Endothelial cell of umbilical vein (primary cell): ENCODE measurements at regions not wholly inside any gene's neighbourhood (a gene's known extent, or its start where the extent isn't known, plus 50 kb on each side); places are given as distances from the start of the nearest gene placed in this dataset.
"Not testable (repeated sequence)": the region's sequence is repeated elsewhere in the genome, so short reads cannot be mapped to it uniquely, and the experiment has no call there.

Experiments used
- BruUV-seq: library from RNA; stranded (reverse); fragments of 400-500 nt; replicated peaks from 2 replicates; lab custom pipeline; 2021; lab: Mats Ljungman, UMichigan
- CTCF ChIA-PET: fragments of 300-600, 350-600 bp; sonication (Branson Sonifier 250); formaldehyde crosslinking; loops from one replicate; lab custom pipeline; 2021; ENCODE audit warnings: antibody characterized with exemption, inconsistent platforms; lab: Charles Lee
- POLR2A ChIA-PET: fragments of 300-600, 350-600 bp; sonication (Branson Sonifier 250); formaldehyde crosslinking; loops from one replicate; lab custom pipeline; 2021; ENCODE audit warnings: antibody characterized with exemption, inconsistent platforms; lab: Charles Lee
- DNase-seq: peaks from one replicate; pipeline ENCODE4 v3.0.0-alpha.2; 2011; ENCODE audit warnings: low read depth, low spot score
- FAIRE-seq: peaks from 2 replicates; lab custom pipeline; 2011; peaks lifted over from hg19 to GRCh38; lab: Jason Lieb, UNC
- H2AFZ ChIP-seq: 2 replicates; pipeline ENCODE4 v1.6.0; 2012; ENCODE audit warnings: low read depth, low read length, control low read depth, inconsistent platforms
- H3K27ac ChIP-seq: 2 replicates; pipeline ENCODE4 v1.5.1; 2011; ENCODE audit warnings: low read depth, mild to moderate bottlenecking, control low read depth, low read length, moderate library complexity; ENCODE audit not compliant: insufficient read depth
- H3K27me3 ChIP-seq, 2 experiments: 2 replicates each; pipeline versions ENCODE4 v1.6.0 to v1.6.1; 2011; ENCODE audit warnings: low read length in 2 of 2, mixed read lengths in 1 of 2; ENCODE audit not compliant: control insufficient read depth in 2 of 2, insufficient read depth in 2 of 2
- H3K36me3 ChIP-seq, 2 experiments: 2 replicates in 1 of 2; 3 replicates in 1 of 2; pipeline ENCODE4 v1.5.1; 2011; ENCODE audit warnings: low read length in 2 of 2, mild to moderate bottlenecking in 1 of 2, moderate library complexity in 1 of 2; ENCODE audit not compliant: control insufficient read depth in 2 of 2, insufficient read depth in 2 of 2; ENCODE audit errors: extremely low read depth in 1 of 2
- H3K4me1 ChIP-seq: 3 replicates; pipeline ENCODE4 v1.5.1; 2011; ENCODE audit warnings: mild to moderate bottlenecking, low read length; ENCODE audit not compliant: control insufficient read depth, insufficient read depth; ENCODE audit errors: extremely low read depth
- H3K4me2 ChIP-seq: 2 replicates; pipeline ENCODE4 v1.6.1; 2011; ENCODE audit warnings: low read length, control low read depth, mixed read lengths; ENCODE audit not compliant: insufficient read depth
- H3K4me3 ChIP-seq, 3 experiments: fragments of 200-600 bp in 1 of 3; sonication (generic), shearing (Covaris generic) in 1 of 3; replicated peaks in 1 of 3; 2 replicates each; pipeline ENCODE4 v1.5.1; 2011 to 2016; ENCODE audit warnings: control low read depth in 3 of 3, low read length in 3 of 3, mild to moderate bottlenecking in 2 of 3, inconsistent platforms in 1 of 3, low read depth in 1 of 3, moderate library complexity in 1 of 3; ENCODE audit not compliant: insufficient read depth in 1 of 3
- H3K79me2 ChIP-seq: 2 replicates; pipeline ENCODE4 v1.6.0; 2012; ENCODE audit warnings: low read length, inconsistent platforms; ENCODE audit not compliant: control insufficient read depth, insufficient read depth
- H3K9ac ChIP-seq: replicated peaks from 2 replicates; pipeline ENCODE3; 2011; ENCODE audit warnings: low read length, control low read depth; ENCODE audit not compliant: insufficient read depth; ENCODE audit errors: extremely low read depth
- H3K9me1 ChIP-seq: replicated peaks from 3 replicates; pipeline ENCODE4 v1.6.0; 2011; ENCODE audit warnings: mild to moderate bottlenecking, low read length; ENCODE audit not compliant: control insufficient read depth, insufficient read depth; ENCODE audit errors: extremely low read depth
- H3K9me3 ChIP-seq: replicated peaks from 2 replicates; pipeline ENCODE4 v1.5.1; 2012; ENCODE audit warnings: low read length, inconsistent platforms; ENCODE audit not compliant: control insufficient read depth, insufficient read depth
- H4K20me1 ChIP-seq: replicated peaks from 2 replicates; pipeline ENCODE3; 2011; ENCODE audit warnings: mild to moderate bottlenecking, low read length; ENCODE audit not compliant: control insufficient read depth, insufficient read depth; ENCODE audit errors: extremely low read depth
- EZH2 ChIP-seq: IDR thresholded peaks from 2 replicates; pipeline ENCODE4 v1.6.1; 2012; ENCODE audit warnings: borderline replicate concordance, low read depth, mild to moderate bottlenecking, moderate library complexity, low read length, inconsistent platforms; ENCODE audit not compliant: severe bottlenecking
- FOS ChIP-seq: IDR thresholded peaks from 2 replicates; pipeline ENCODE4 v1.6.1; 2011; ENCODE audit warnings: mild to moderate bottlenecking, low read length, moderate library complexity, borderline replicate concordance; ENCODE audit not compliant: insufficient read depth
- JUN ChIP-seq: IDR thresholded peaks from 2 replicates; pipeline ENCODE4 v1.6.1; 2011; ENCODE audit warnings: borderline replicate concordance, low read depth; ENCODE audit not compliant: insufficient read length, insufficient read depth
- POLR2AphosphoS5 ChIP-seq: IDR thresholded peaks from 2 replicates; pipeline ENCODE4 v1.6.1; 2012; ENCODE audit warnings: low read depth, mild to moderate bottlenecking, control low read depth, low read length, moderate library complexity; ENCODE audit not compliant: insufficient read depth
- dilution Hi-C: fragments of 300-500 bp; cut with MboI; formaldehyde crosslinking; loops from one replicate; pipeline ENCODE4 v1.15.0; 2019; ENCODE audit warnings: low sequenced_read_pairs; ENCODE audit not compliant: extremely low pct_ligation_motif_present
- intact Hi-C: fragments of 100-400 bp; cut with micrococcal nuclease; formaldehyde crosslinking; loops from one replicate; pipeline ENCODE4 v1.10.0; 2022
- TF ChIP-seq, protein P1 (sequence below), 2 donors: IDR thresholded peaks; 1 replicate in 1 of 2; 2 replicates in 1 of 2; pipeline ENCODE4 v1.5.1; 2011; ENCODE audit warnings: low read length in 2 of 2, mild to moderate bottlenecking in 2 of 2, moderate library complexity in 2 of 2, control low read depth in 1 of 2, inconsistent platforms in 1 of 2, low read depth in 1 of 2; ENCODE audit not compliant: insufficient read depth in 1 of 2; ENCODE audit errors: extremely low read depth in 1 of 2
- TF ChIP-seq, protein P2 (sequence below): IDR thresholded peaks from 2 replicates; pipeline ENCODE4 v1.6.1; 2011; ENCODE audit not compliant: insufficient read depth, insufficient read length

DNA sequence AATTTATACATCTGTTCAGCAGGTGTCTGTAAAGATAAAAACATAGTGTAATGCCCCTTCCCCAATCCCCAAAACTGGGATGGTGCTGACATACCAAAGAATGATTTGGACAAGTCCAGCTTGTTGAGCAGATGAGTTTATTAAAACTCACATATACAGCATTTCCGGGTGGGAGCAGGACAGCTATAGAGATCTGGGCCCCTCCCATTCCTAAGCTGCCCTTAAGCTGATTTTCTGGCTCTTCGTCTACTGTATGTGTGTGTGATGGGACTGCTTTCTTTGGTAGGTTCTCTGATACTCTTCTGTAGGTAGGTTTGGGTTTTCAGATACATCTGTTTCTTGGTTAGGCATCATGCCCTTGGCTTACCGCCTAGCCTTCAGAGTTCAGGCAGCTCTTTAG is 703.7 kb upstream of the PCDH10 start:
- intact Hi-C loops = no loop called here
- H3K9ac ChIP-seq = no peak overlapping the region
- H4K20me1 ChIP-seq = no peaks in the 10 kb centered on the region
- H3K27ac ChIP-seq = no peak overlapping the region
- no peak overlapping the region for H3K4me2 ChIP-seq
- no peaks in the 10 kb centered on the region for H3K4me1 ChIP-seq
- H3K79me2 ChIP-seq = no peaks in the 10 kb centered on the region
- no peaks in the 10 kb centered on the region for H3K9me1 ChIP-seq
- no peak for FAIRE-seq
- DNase-seq = no peak
- H3K4me3 ChIP-seq = no peak overlapping the region
- dilution Hi-C loops = no loop called here
- H3K36me3 ChIP-seq = no peaks in the 10 kb centered on the region
- H3K27me3 ChIP-seq = no peaks in the 10 kb centered on the region
- no TSS peak for BruUV-seq
- no peaks in the 10 kb centered on the region for H3K9me3 ChIP-seq
- ChIA-PET POLR2A (no interaction called here), CTCF (interaction anchor here (2.2 kb wide), 1 partner anchor 9 kb away, joined by 10 read pairs; no protein-coding TSS in a partner anchor)
- H2AFZ ChIP-seq = no peak overlapping the region
- TF ChIP-seq, protein P1, sequence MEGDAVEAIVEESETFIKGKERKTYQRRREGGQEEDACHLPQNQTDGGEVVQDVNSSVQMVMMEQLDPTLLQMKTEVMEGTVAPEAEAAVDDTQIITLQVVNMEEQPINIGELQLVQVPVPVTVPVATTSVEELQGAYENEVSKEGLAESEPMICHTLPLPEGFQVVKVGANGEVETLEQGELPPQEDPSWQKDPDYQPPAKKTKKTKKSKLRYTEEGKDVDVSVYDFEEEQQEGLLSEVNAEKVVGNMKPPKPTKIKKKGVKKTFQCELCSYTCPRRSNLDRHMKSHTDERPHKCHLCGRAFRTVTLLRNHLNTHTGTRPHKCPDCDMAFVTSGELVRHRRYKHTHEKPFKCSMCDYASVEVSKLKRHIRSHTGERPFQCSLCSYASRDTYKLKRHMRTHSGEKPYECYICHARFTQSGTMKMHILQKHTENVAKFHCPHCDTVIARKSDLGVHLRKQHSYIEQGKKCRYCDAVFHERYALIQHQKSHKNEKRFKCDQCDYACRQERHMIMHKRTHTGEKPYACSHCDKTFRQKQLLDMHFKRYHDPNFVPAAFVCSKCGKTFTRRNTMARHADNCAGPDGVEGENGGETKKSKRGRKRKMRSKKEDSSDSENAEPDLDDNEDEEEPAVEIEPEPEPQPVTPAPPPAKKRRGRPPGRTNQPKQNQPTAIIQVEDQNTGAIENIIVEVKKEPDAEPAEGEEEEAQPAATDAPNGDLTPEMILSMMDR (IDR thresholded peaks at IDR 0.05; ENCODE audit: extremely low read depth in 1 of 2, insufficient read depth in 1 of 2, low read depth in 1 of 2, low read length in 2 of 2) = no peak
- TF ChIP-seq FOS (no peak), POLR2AphosphoS5 (no peak), EZH2 (no peak), JUN (no peak)
- TF ChIP-seq, protein P2, sequence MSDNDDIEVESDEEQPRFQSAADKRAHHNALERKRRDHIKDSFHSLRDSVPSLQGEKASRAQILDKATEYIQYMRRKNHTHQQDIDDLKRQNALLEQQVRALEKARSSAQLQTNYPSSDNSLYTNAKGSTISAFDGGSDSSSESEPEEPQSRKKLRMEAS = no peak

DNA sequence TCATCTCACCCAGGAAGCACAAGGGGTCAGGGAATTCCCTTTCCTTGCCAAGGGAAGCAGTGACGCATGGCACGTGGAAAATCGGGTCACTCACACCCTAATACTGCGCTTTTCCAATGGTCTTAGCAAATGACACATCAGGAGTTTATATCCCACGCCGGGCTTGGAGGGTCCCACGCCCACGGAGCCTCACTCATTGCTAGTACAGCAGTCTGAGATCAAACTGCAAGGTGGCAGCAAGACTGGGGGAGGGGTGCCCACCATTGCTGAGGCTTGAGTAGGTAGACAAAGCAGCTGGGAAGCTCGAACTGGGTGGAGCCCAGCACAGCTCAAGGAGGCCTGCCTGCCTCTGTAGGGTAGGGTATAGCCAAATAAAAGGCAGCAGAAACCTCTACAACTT is 691.1 kb upstream of the PCDH10 start:
- POLR2A ChIA-PET, FAIRE-seq, intact Hi-C loops: not testable (repeated sequence)

More for the DNA sequence above, 691.1 kb upstream of the PCDH10 start:
- CTCF ChIA-PET, H3K4me2 ChIP-seq, H4K20me1 ChIP-seq, BruUV-seq, H3K9ac ChIP-seq, H3K36me3 ChIP-seq, H3K79me2 ChIP-seq, H3K4me1 ChIP-seq, H2AFZ ChIP-seq, H3K27ac ChIP-seq, DNase-seq, H3K27me3 ChIP-seq, H3K4me3 ChIP-seq, H3K9me1 ChIP-seq, H3K9me3 ChIP-seq, dilution Hi-C loops: not testable (repeated sequence)
